DMS53 (cell line): ENCODE measurements at regions not wholly inside any gene's neighbourhood (a gene's known extent, or its start where the extent isn't known, plus 50 kb on each side); places are given as distances from the start of the nearest gene placed in this dataset.

ENCODE experiments used
- DNase-seq: peaks from one replicate; lab custom pipeline; 2025; lab: John Stamatoyannopoulos, UW

DNA sequence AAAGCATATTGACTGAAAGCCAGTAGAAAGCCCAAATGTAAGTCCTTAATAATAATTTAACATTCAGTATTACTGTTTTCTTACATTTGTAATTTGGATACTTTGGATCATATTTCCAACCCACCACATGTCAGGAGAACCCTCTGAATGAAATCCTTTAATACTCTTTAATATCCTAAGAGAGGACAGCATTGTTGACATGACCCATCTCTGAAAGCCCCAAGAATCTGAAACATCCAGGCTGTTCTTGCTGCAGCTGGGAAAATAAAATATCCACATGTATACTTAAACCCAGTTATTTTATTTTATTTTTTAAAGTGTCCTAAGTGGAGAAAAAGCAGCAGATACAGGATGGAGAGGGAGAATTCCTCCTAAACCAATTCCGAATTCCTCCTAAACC, 130.8 kb upstream of the RIPOR2 start:
- DNase-seq: no peak

GRCh38 chr6:25068866-25069265, 133.1 kb upstream of the RIPOR2 start:
- DNase-seq: no peak

GRCh38 chr6:25070547-25071366, 135.0 kb upstream of the RIPOR2 start:
- DNase-seq: peak; percentile 92

DNA sequence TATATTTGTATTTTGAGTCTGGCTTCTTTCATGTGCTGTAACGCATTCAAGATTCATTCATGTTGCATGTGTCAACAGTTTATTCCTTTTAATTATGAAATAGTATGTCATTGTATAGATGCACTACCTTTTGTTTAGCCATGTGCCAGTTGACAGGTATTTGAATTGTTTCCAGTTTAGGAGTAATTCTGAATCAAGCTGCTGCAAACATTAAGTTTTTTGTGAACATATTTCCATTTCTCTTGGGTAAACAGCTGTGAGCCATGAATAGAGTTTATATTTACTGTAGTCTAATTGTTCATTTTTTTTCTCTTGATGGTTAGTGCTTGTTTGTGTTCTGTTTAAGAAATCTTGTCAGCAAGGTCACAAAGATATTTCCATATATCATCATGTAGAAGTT, 142.4 kb upstream of the RIPOR2 start:
- DNase-seq: no peak

GRCh38 chr6:25083784-25084507, 148.2 kb upstream of the RIPOR2 start:
- peak; percentile 46 for DNase-seq

- DNase-seq: no peak
Observed at GRCh38 chr6:25084508-25084833, 148.7 kb upstream of the RIPOR2 start.

DNA sequence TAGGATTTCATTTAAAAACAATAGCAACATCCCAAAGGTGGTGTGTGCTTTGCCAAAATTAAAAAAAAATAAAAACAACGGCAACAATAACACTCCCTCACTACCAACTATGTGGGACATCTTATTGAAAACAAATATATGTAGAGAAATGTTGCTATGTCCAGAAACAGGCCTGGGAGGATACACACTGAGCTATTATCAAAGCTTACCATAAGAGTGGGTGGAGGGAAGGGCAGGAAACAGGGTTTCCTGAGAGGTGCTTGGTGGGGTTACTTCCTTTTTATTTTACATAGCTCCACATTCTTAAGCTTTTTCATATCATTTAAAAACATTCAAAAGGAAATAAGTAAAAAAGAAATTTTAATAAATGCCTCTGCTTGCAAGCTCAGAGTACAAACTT, 150.0 kb upstream of the RIPOR2 start:
- no peak for DNase-seq

GRCh38 chr6:25086500-25087091, 150.8 kb upstream of the RIPOR2 start:
- DNase-seq: no peak

- DNase-seq: no peak
Observed at GRCh38 chr6:25088513-25088912, 152.8 kb upstream of the RIPOR2 start.

DNA sequence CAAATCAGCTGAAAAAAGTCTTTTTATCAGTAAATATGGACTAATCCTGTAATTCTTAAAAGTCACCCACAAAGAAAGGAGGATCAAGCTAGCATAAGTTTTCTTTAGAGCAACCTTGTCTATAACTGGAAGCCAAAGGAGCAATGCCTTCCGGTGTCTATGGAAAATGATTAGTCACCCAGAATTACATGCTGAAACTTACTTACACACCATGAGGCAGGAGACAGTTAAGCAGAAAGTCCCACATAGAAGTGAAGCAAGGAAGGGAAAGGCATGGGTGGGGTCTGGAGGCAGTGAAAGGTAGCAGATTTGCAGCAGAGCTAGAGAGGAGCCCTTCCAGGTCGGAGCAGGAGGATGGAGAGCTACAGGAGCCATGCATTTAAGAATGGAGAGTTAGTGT, 153.7 kb upstream of the RIPOR2 start:
- no peak for DNase-seq

DNA sequence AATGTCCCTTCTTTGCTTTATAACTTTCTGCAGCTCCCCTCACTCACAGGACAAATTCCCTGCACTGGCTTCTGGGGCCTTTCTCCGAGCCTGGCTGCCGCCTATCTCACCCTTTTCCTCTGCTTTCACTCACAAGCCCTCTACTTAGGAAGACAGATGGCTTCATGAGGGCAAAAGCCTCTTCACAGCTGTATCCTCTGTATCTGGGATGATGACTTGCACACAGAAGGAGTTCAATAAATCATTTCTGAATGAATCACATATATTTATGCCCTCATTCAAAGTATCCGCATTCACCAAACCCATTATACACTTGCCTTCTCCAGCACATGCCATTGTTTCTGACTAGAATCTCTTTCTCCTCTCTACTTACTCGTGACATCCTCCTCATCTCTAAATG, 159.0 kb upstream of the RIPOR2 start:
- no peak for DNase-seq

DNA sequence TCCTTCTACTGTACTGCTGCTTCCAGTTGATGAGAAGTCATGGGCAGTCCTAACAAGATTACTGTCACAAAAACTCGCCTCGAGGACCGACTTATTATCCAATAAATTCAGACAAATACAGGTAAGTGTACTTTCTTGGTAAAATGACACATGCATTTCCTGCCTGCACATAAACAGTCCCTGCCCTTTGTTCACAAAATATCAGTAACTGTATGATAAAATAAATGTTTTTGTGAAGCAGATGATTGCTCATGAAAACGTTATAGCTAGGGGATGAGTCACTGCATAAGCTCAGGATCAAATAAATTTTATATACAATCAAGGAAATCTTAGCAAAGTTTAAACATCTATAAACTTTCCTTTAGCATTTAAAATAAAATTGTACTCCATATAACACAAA, 164.5 kb upstream of the RIPOR2 start:
- DNase-seq: no peak

- no peak for DNase-seq
Observed at GRCh38 chr6:25103603-25104002, 167.8 kb upstream of the RIPOR2 start.

- DNase-seq: no peak
Observed at GRCh38 chr6:25105070-25105925, 169.5 kb upstream of the RIPOR2 start.

DNA sequence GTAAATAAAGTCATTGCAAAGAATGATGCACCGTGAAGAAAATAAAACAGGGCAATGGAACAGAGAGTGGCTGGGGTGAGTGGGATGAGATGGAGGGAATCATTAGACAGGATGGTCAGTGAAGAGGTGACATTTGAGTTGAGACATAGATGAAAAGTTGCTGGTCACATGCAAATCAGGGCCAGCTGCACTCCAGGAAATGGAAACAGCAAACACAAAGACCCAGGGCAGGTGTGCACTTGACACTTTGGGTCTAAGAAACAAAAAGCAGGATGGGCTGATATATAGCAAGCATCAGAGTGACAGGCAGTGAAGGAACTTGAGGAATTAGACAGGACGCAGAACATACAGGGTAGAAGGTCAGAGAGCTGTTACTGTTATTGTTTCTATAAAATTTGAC, 171.5 kb upstream of the RIPOR2 start:
- peak; percentile 82 for DNase-seq

- no peak for DNase-seq
Observed at GRCh38 chr6:25111782-25112181, 167.4 kb upstream of the CARMIL1 start.

DNA sequence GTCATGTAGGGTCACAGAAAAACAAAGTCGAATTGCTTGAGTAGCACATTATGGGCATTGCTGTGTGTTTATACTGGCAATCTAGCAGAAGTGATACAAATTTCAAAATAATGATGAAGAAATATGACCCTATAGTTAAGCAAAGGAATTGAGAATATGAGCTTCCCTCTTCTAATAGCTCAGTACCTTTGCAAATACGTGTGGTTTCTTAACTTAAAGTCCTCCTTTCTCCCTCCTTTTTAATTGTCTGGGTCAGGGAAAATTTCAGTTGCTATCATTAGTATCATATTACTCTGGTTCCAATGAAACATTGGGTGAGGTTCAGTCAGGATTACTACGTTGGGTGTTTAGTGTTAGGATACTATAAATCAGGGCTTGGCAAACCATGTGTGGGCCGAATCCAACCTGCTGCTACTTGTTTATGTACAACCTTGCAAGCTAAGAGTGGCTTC, 166.8 kb upstream of the CARMIL1 start:
- no peak for DNase-seq

- no peak for DNase-seq
Observed at GRCh38 chr6:25113436-25113835, 165.7 kb upstream of the CARMIL1 start.

DNA sequence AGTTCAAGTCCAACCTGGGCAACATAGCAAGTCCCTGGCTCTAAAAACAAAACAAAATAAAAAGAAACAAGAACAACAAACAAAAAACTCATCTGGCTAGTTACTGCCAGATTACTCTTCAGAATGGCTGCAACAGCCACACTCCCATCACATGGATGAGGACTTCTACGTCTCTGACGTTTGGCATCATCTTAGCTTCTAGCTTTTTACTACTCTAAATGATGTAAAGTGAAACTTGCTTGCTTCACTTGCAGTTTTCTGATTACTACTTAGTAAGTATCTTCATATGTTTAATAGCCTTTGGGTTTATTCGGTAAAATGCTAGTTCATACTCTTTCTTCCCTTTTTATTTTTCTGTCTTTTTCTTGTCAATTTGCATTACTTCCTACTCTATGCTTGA, 161.1 kb upstream of the CARMIL1 start:
- no peak for DNase-seq

DNA sequence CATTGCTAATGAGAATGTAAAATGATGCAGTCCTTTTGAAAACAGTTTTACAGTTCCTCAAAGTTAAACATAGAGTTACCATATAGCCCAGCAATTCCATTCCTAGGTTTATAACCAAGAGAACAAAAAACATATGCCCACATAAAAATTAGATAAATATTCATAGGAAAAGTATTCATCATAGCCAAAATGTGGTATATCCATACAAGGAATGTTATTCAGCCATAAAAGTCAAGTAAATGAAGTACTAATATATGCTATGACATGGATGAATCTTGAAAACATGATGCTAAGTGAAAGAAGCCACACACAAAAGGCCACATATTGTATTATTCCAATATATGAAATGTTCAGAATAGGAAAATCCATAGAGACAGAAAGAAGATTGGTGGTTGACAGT, 158.0 kb upstream of the CARMIL1 start:
- DNase-seq: no peak

GRCh38 chr6:25122001-25122400, 157.2 kb upstream of the CARMIL1 start:
- peak; percentile 32 for DNase-seq

DNA sequence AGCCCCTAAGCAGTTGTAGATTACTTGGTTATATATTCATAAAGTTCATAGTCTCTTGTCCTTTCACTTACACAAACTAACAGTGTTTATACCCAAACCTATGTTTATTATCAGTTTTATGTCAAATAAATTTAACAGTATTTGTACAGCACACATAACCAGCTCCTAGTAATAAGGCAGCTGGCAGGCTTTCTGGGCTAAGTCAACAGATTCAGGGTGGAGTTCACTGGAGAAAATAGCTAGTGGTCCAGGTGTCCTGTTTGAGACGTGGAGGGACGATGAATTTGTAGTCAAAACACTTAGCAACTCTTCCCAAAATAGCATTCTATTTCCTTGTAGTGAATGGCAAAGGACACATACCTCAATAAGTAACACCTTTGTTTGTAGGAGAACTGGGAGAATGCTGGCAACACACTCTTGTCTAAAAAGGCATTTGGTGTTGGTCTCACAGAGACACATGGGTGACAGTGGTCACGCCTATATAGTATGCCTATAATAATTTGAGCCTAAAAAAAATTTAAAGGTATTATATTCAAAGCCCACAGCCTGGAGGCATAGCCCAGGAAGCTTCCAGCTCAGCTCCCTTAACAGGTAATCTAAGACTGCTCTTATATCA, 156.4 kb upstream of the CARMIL1 start:
- DNase-seq: peak; percentile 70
